OCI-LY3 (cell line): ENCODE measurements at regions not wholly inside any gene's neighbourhood (a gene's known extent, or its start where the extent isn't known, plus 50 kb on each side); places are given as distances from the start of the nearest gene placed in this dataset.

ENCODE experiments used
- EZH2phosphoT487 ChIP-seq: fragments of 200-600 bp; shearing (Covaris generic); IDR thresholded peaks from 2 replicates; pipeline ENCODE4 v1.6.1; 2018; ENCODE audit warnings: antibody characterized with exemption, mixed run types, low read depth
- TF ChIP-seq, protein P1 (sequence below): fragments of 200-600, 300-600 bp; sonication (generic); IDR thresholded peaks from 2 replicates; pipeline ENCODE4 v1.5.1; 2014; ENCODE audit warnings: antibody characterized with exemption, low read length, low read depth

DNA sequence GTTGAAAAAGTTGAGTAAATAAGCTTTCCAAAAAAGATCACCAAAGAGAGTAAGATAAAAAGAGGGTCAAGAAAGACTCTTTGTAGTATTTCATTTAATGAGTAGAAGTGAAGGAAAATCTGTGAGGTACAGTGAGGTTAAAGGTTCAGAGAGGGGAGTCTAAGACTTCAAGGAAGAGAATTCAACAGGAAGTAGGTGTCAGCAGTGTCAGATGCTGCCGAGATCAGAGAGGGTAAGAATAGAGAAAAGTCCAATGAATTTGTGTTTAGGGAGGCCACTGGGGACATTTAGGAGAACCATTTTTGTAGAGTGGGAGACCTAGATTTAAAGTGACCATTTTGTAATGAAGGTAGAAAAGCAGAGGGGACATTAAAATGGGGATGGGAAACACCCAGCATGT is 71.6 kb upstream of the KRAS start:
- TF ChIP-seq, protein P1, sequence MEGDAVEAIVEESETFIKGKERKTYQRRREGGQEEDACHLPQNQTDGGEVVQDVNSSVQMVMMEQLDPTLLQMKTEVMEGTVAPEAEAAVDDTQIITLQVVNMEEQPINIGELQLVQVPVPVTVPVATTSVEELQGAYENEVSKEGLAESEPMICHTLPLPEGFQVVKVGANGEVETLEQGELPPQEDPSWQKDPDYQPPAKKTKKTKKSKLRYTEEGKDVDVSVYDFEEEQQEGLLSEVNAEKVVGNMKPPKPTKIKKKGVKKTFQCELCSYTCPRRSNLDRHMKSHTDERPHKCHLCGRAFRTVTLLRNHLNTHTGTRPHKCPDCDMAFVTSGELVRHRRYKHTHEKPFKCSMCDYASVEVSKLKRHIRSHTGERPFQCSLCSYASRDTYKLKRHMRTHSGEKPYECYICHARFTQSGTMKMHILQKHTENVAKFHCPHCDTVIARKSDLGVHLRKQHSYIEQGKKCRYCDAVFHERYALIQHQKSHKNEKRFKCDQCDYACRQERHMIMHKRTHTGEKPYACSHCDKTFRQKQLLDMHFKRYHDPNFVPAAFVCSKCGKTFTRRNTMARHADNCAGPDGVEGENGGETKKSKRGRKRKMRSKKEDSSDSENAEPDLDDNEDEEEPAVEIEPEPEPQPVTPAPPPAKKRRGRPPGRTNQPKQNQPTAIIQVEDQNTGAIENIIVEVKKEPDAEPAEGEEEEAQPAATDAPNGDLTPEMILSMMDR: no peak
- TF ChIP-seq EZH2phosphoT487: no peak
